Hippocampal formation (tissue), 2 donors: ENCODE measurements at regions not wholly inside any gene's neighbourhood (a gene's known extent, or its start where the extent isn't known, plus 50 kb on each side); places are given as distances from the start of the nearest gene placed in this dataset.

Experiments used
- DNase-seq, 2 donors: peaks; one replicate each; lab custom pipeline; 2025; lab: John Stamatoyannopoulos, UW

- DNase-seq = no peak
Observed at GRCh38 chr1:36579039-36579438, 96.3 kb upstream of the CSF3R start.

- DNase-seq = no peak
Observed at GRCh38 chr1:36576551-36577110, 93.9 kb upstream of the CSF3R start.

- peak in 1 of 2 donors; percentile 40 for DNase-seq
Observed at GRCh38 chr1:36576118-36576517, 93.4 kb upstream of the CSF3R start.

GRCh38 chr1:36573445-36573844, 90.7 kb upstream of the CSF3R start:
- DNase-seq = no peak

GRCh38 chr1:36572906-36573305, 90.2 kb upstream of the CSF3R start:
- no peak for DNase-seq

GRCh38 chr1:36572142-36572715, 89.5 kb upstream of the CSF3R start:
- DNase-seq = no peak

GRCh38 chr1:36571106-36571505, 88.4 kb upstream of the CSF3R start:
- no peak for DNase-seq

- no peak for DNase-seq
Observed at GRCh38 chr1:36570478-36571060, 87.9 kb upstream of the CSF3R start.

- DNase-seq = no peak
Observed at GRCh38 chr1:36570006-36570405, 87.3 kb upstream of the CSF3R start.

GRCh38 chr1:36567601-36568341, 85.1 kb upstream of the CSF3R start:
- DNase-seq = no peak

GRCh38 chr1:36565576-36566501, 83.1 kb upstream of the CSF3R start:
- DNase-seq = no peak

- DNase-seq = no peak
Observed at GRCh38 chr1:36562181-36562685, 79.5 kb upstream of the CSF3R start.

GRCh38 chr1:36561361-36561724, 78.6 kb upstream of the CSF3R start:
- no peak for DNase-seq

- no peak for DNase-seq
Observed at GRCh38 chr1:36560621-36561360, 78.1 kb upstream of the CSF3R start.

GRCh38 chr1:36560177-36560576, 77.5 kb upstream of the CSF3R start:
- no peak for DNase-seq

- no peak for DNase-seq
Observed at GRCh38 chr1:36559061-36559460, 76.3 kb upstream of the CSF3R start.

- no peak for DNase-seq
Observed at GRCh38 chr1:36557041-36558000, 74.6 kb upstream of the CSF3R start.

GRCh38 chr1:36555041-36555440, 72.3 kb upstream of the CSF3R start:
- DNase-seq = no peak

GRCh38 chr1:36554323-36554628, 71.6 kb upstream of the CSF3R start:
- DNase-seq = no peak
